GM12878 (cell line): ENCODE measurements at regions not wholly inside any gene's neighbourhood (a gene's known extent, or its start where the extent isn't known, plus 50 kb on each side); places are given as distances from the start of the nearest gene placed in this dataset.

ENCODE experiments used
- ATF2 ChIP-seq: IDR thresholded peaks from 2 replicates; pipeline ENCODE4 v1.6.1; 2012; ENCODE audit warnings: low read length, inconsistent platforms
- ATF7 ChIP-seq: fragments of 450-650 bp; IDR thresholded peaks from 2 replicates; pipeline ENCODE4 v1.6.1; 2016; ENCODE audit warnings: low read depth, mild to moderate bottlenecking
- CBX5 ChIP-seq: sonication (generic); IDR thresholded peaks from 2 replicates; pipeline ENCODE4 v1.6.1; 2016; ENCODE audit warnings: low read depth, moderate library complexity, mild to moderate bottlenecking, inconsistent platforms
- ETV6 ChIP-seq, 2 experiments: fragments of 450-650 bp in 1 of 2; IDR thresholded peaks in 1 of 2; conservative IDR thresholded peaks in 1 of 2; 2 replicates each; pipeline ENCODE4 v1.6.1; 2014; ENCODE audit warnings: antibody characterized with exemption in 1 of 2, borderline replicate concordance in 1 of 2, low read depth in 1 of 2, mild to moderate bottlenecking in 1 of 2, moderate library complexity in 1 of 2
- FOXM1 ChIP-seq: IDR thresholded peaks from 2 replicates; pipeline ENCODE4 v1.6.1; 2012; ENCODE audit warnings: low read depth, mild to moderate bottlenecking, inconsistent platforms, low read length, moderate library complexity
- GABPA ChIP-seq: IDR thresholded peaks from 2 replicates; pipeline ENCODE4 v1.6.1; 2014; ENCODE audit warnings: antibody characterized with exemption, low read depth, mild to moderate bottlenecking, inconsistent platforms
- IKZF1 ChIP-seq: fragments of 450-650 bp; conservative IDR thresholded peaks from 2 replicates; pipeline ENCODE4 v1.6.1; 2017; ENCODE audit warnings: antibody characterized with exemption, mild to moderate bottlenecking
- MEF2B ChIP-seq: fragments of 450-650 bp; IDR thresholded peaks from 2 replicates; pipeline ENCODE4 v1.6.1; 2018; ENCODE audit warnings: mild to moderate bottlenecking, moderate library complexity; ENCODE audit not compliant: partially characterized antibody, poor library complexity, severe bottlenecking
- NR2C1 ChIP-seq: fragments of 450-650 bp; IDR thresholded peaks from 2 replicates; pipeline ENCODE4 v1.6.1; 2017; ENCODE audit warnings: antibody characterized with exemption, mild to moderate bottlenecking, moderate library complexity
- NR2C2 ChIP-seq: IDR thresholded peaks from 2 replicates; pipeline ENCODE4 v1.6.1; 2011; ENCODE audit warnings: borderline replicate concordance, low read depth; ENCODE audit not compliant: control insufficient read depth, insufficient read length
- NR2F1 ChIP-seq: fragments of 450-650 bp; conservative IDR thresholded peaks from 2 replicates; pipeline ENCODE4 v1.6.1; 2017; ENCODE audit warnings: mild to moderate bottlenecking
- POU2F2 ChIP-seq: IDR thresholded peaks from 3 replicates; pipeline ENCODE4 v1.6.1; 2011; ENCODE audit warnings: low read depth, mild to moderate bottlenecking, low read length, borderline replicate concordance
- SMARCA5 ChIP-seq: fragments of 450-650 bp; IDR thresholded peaks from 2 replicates; pipeline ENCODE4 v1.6.1; 2017; ENCODE audit warnings: mild to moderate bottlenecking
- SP1 ChIP-seq: IDR thresholded peaks from one replicate; pipeline ENCODE4 v1.6.1; 2011; ENCODE audit warnings: low read depth, low read length
- SUPT20H ChIP-seq: IDR thresholded peaks from 2 replicates; pipeline ENCODE4 v1.6.1; 2011; ENCODE audit warnings: low read depth, mild to moderate bottlenecking, low read length, moderate library complexity, borderline replicate concordance; ENCODE audit not compliant: control insufficient read depth
- ZNF217 ChIP-seq: fragments of 450-650 bp; IDR thresholded peaks from 2 replicates; pipeline ENCODE4 v1.6.1; 2017; ENCODE audit warnings: antibody characterized with exemption, mild to moderate bottlenecking
- ZSCAN29 ChIP-seq: fragments of 450-650 bp; IDR thresholded peaks from 2 replicates; pipeline ENCODE4 v1.6.1; 2017; ENCODE audit warnings: mild to moderate bottlenecking, moderate library complexity
- ZZZ3 ChIP-seq: IDR thresholded peaks from 2 replicates; pipeline ENCODE4 v1.6.1; 2011; ENCODE audit warnings: low read depth; ENCODE audit not compliant: control insufficient read depth, insufficient read length
- TF ChIP-seq, protein P1 (sequence below): fragments of 450-650 bp; IDR thresholded peaks from 2 replicates; pipeline ENCODE4 v1.6.1; 2017; ENCODE audit warnings: mild to moderate bottlenecking
- TF ChIP-seq, protein P2 (sequence below): IDR thresholded peaks from 2 replicates; pipeline ENCODE4 v1.6.1; 2012; ENCODE audit warnings: low read depth, low read length, improper control_type of control experiment
- TF ChIP-seq, protein P3 (sequence below): fragments of 450-650 bp; IDR thresholded peaks from 2 replicates; pipeline ENCODE4 v1.6.1; 2016; ENCODE audit warnings: mild to moderate bottlenecking
- TF ChIP-seq, protein P4 (sequence below): fragments of 450-650 bp; IDR thresholded peaks from 2 replicates; pipeline ENCODE4 v1.6.1; 2018; ENCODE audit warnings: mild to moderate bottlenecking, low read depth, moderate library complexity; ENCODE audit not compliant: partially characterized antibody

DNA sequence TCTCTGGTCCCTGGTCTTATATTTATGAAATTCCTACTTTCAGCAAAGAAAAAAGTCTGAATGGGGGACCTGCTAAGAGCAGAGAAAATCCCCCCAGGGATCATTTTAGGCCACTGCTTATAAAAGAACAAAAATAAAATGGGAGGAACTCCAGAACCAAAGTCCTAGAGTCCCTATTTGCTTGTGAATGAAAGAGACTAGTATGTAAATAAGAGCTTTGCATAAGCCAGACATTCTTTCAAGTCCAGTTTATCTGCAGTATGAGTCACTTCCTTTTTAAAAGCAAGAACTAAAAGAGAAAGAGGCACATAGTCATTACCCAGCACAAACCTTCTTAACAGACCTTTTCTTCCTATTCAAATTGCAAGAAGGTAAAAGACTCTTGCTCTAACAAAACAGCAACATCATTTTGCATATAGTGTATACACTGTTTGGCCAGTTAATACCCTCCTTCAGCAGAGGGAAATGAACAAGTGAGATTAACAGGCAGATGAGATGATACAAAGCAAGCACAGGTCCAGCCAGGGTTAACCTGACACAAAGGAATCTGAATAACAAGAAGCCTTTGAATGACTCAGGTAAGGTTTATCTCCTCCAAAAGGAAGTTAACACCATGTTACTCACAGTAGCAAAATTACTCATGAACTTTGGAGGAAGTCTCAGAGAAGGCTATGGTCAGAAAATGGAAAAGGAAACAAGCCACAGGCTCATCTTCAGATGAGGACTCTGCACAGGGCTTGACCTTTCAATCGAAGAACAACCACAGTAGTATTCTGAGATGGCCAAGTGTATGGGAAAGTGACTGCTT is 87.3 kb downstream of the PHLDA1 start (continued):
- TF ChIP-seq, protein P1, sequence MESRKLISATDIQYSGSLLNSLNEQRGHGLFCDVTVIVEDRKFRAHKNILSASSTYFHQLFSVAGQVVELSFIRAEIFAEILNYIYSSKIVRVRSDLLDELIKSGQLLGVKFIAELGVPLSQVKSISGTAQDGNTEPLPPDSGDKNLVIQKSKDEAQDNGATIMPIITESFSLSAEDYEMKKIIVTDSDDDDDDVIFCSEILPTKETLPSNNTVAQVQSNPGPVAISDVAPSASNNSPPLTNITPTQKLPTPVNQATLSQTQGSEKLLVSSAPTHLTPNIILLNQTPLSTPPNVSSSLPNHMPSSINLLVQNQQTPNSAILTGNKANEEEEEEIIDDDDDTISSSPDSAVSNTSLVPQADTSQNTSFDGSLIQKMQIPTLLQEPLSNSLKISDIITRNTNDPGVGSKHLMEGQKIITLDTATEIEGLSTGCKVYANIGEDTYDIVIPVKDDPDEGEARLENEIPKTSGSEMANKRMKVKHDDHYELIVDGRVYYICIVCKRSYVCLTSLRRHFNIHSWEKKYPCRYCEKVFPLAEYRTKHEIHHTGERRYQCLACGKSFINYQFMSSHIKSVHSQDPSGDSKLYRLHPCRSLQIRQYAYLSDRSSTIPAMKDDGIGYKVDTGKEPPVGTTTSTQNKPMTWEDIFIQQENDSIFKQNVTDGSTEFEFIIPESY = no peak
- TF ChIP-seq ETV6 (conservative IDR thresholded peaks at IDR 0.05 in 1 of 2, IDR thresholded peaks at IDR 0.05 in 1 of 2; ENCODE audit: borderline replicate concordance in 1 of 2, low read depth in 1 of 2) (peak in 1 of 2 experiments; percentile 98; a peak in 2 of 4 replicates), SP1 (no peak), ZNF217 (0 out of 2 replicates have a peak, but pooled peaks have one; percentile 32), SUPT20H (no peak), ATF7 (peak; percentile 61), GABPA (0 out of 2 replicates have a peak, but pooled peaks have one; percentile 7), NR2C1 (no peak; the same call in 1 of the 2 replicates), NR2F1 (peak; percentile 86), NR2C2 (no peak), POU2F2 (peak; percentile 83; the same call in 2 of the 3 replicates), MEF2B (no peak), ATF2 (peak; percentile 83), ZZZ3 (no peak), ZSCAN29 (no peak), IKZF1 (peak; percentile 80), CBX5 (0 out of 2 replicates have a peak, but pooled peaks have one; percentile 23), SMARCA5 (no peak), FOXM1 (0 out of 2 replicates have a peak, but pooled peaks have one; percentile 16)
- TF ChIP-seq, protein P2, sequence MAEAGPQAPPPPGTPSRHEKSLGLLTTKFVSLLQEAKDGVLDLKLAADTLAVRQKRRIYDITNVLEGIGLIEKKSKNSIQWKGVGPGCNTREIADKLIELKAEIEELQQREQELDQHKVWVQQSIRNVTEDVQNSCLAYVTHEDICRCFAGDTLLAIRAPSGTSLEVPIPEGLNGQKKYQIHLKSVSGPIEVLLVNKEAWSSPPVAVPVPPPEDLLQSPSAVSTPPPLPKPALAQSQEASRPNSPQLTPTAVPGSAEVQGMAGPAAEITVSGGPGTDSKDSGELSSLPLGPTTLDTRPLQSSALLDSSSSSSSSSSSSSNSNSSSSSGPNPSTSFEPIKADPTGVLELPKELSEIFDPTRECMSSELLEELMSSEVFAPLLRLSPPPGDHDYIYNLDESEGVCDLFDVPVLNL = no peak
- TF ChIP-seq, protein P3, sequence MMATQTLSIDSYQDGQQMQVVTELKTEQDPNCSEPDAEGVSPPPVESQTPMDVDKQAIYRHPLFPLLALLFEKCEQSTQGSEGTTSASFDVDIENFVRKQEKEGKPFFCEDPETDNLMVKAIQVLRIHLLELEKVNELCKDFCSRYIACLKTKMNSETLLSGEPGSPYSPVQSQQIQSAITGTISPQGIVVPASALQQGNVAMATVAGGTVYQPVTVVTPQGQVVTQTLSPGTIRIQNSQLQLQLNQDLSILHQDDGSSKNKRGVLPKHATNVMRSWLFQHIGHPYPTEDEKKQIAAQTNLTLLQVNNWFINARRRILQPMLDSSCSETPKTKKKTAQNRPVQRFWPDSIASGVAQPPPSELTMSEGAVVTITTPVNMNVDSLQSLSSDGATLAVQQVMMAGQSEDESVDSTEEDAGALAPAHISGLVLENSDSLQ = no peak
- TF ChIP-seq, protein P4, sequence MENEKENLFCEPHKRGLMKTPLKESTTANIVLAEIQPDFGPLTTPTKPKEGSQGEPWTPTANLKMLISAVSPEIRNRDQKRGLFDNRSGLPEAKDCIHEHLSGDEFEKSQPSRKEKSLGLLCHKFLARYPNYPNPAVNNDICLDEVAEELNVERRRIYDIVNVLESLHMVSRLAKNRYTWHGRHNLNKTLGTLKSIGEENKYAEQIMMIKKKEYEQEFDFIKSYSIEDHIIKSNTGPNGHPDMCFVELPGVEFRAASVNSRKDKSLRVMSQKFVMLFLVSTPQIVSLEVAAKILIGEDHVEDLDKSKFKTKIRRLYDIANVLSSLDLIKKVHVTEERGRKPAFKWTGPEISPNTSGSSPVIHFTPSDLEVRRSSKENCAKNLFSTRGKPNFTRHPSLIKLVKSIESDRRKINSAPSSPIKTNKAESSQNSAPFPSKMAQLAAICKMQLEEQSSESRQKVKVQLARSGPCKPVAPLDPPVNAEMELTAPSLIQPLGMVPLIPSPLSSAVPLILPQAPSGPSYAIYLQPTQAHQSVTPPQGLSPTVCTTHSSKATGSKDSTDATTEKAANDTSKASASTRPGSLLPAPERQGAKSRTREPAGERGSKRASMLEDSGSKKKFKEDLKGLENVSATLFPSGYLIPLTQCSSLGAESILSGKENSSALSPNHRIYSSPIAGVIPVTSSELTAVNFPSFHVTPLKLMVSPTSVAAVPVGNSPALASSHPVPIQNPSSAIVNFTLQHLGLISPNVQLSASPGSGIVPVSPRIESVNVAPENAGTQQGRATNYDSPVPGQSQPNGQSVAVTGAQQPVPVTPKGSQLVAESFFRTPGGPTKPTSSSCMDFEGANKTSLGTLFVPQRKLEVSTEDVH = no peak
